IMR-90 (cell line): ENCODE measurements at regions not wholly inside any gene's neighbourhood (a gene's known extent, or its start where the extent isn't known, plus 50 kb on each side); places are given as distances from the start of the nearest gene placed in this dataset.

Experiments
- CTCF ChIP-seq: conservative IDR thresholded peaks from 2 replicates; pipeline ENCODE4 v1.5.1; 2012; ENCODE audit warnings: mild to moderate bottlenecking, low read depth, low read length, improper control_type of control experiment
- ELK1 ChIP-seq: fragments of 150-350 bp; IDR thresholded peaks from 2 replicates; pipeline ENCODE4 v1.6.1; 2016; ENCODE audit warnings: low read depth, mild to moderate bottlenecking, low read length, moderate library complexity, borderline replicate concordance
- MAFK ChIP-seq: IDR thresholded peaks from 2 replicates; pipeline ENCODE4 v1.6.1; 2012; ENCODE audit warnings: low read depth, low read length, improper control_type of control experiment
- NFE2L2 ChIP-seq: fragments of 150-350 bp; IDR thresholded peaks from 2 replicates; pipeline ENCODE4 v1.6.1; 2016; ENCODE audit warnings: low read depth, mild to moderate bottlenecking, low read length
- POLR2A ChIP-seq: IDR thresholded peaks from 2 replicates; pipeline ENCODE4 v1.6.1; 2012; ENCODE audit warnings: mild to moderate bottlenecking, low read depth, low read length
- RAD21 ChIP-seq: IDR thresholded peaks from 2 replicates; pipeline ENCODE4 v1.6.1; 2012; ENCODE audit warnings: low read length, improper control_type of control experiment
- RFX5 ChIP-seq: IDR thresholded peaks from 2 replicates; pipeline ENCODE4 v1.8.0; 2012; ENCODE audit warnings: low read depth, mild to moderate bottlenecking, low read length, moderate library complexity
- SMC3 ChIP-seq: fragments of 150-350 bp; IDR thresholded peaks from 2 replicates; pipeline ENCODE4 v1.6.1; 2016; ENCODE audit warnings: low read depth, mild to moderate bottlenecking, antibody characterized with exemption, low read length, moderate library complexity
- USF2 ChIP-seq: fragments of 150-350 bp; IDR thresholded peaks from 2 replicates; pipeline ENCODE4 v1.6.1; 2017; ENCODE audit warnings: mild to moderate bottlenecking, antibody characterized with exemption, low read length, low read depth

- TF ChIP-seq CTCF (no peak), SMC3 (no peak), POLR2A (no peak), NFE2L2 (no peak), ELK1 (no peak), RFX5 (no peak), MAFK (no peak), RAD21 (no peak), USF2 (no peak)
These were observed 70.4 kb upstream of the DAB2 start for GRCh38 chr5:39495227-39495626.
